Sigmoid colon (tissue), 6 donors: ENCODE measurements at regions not wholly inside any gene's neighbourhood (a gene's known extent, or its start where the extent isn't known, plus 50 kb on each side); places are given as distances from the start of the nearest gene placed in this dataset.
A peak's percentile ranks its signal among the peaks of the same experiment; 100 is the strongest.

Source experiments
- DNase-seq: peaks from one replicate; pipeline ENCODE4 v3.0.0-alpha.2; 2019
- H3K27ac ChIP-seq, 4 donors: fragments of 200-600 bp; sonication (generic); one replicate each; pipeline ENCODE4 v1.5.1; 2016 to 2019; ENCODE audit warnings: mild to moderate bottlenecking in 1 of 4
- H3K27me3 ChIP-seq, 3 donors: fragments of 200-600 bp; sonication (generic); one replicate each; pipeline ENCODE4 v1.5.1; 2019; ENCODE audit warnings: mild to moderate bottlenecking in 1 of 3
- H3K36me3 ChIP-seq, 4 donors: fragments of 200-600 bp; sonication (generic); one replicate each; pipeline ENCODE4 v1.5.1; 2016 to 2019
- H3K4me1 ChIP-seq, 4 donors: fragments of 200-600 bp; sonication (generic); one replicate each; pipeline ENCODE4 v1.5.1; 2017 to 2019
- H3K4me3 ChIP-seq, 4 donors: fragments of 200-600 bp; sonication (generic); one replicate each; pipeline ENCODE4 v1.5.1; 2017 to 2019; ENCODE audit warnings: mild to moderate bottlenecking in 2 of 4, moderate library complexity in 1 of 4
- H3K9me3 ChIP-seq, 4 donors: fragments of 200-600 bp in 3 of 4; sonication (generic) in 3 of 4; one replicate each; pipeline versions ENCODE4 v1.5.1 to v1.6.1; 2013 to 2019
- EP300 ChIP-seq, 4 donors: sonication (generic); formaldehyde crosslinking; IDR thresholded peaks; one replicate each; pipeline ENCODE4 v1.6.1; 2017; ENCODE audit warnings: antibody characterized with exemption in 4 of 4
- POLR2A ChIP-seq, 2 donors: fragments of 450-650 bp; IDR thresholded peaks; one replicate each; pipeline ENCODE4 v1.6.1; 2016; ENCODE audit warnings: antibody characterized with exemption in 2 of 2, mild to moderate bottlenecking in 2 of 2, moderate library complexity in 2 of 2
- POLR2AphosphoS5 ChIP-seq, 4 donors: sonication (generic); formaldehyde crosslinking; IDR thresholded peaks; one replicate each; pipeline ENCODE4 v1.6.1; 2017; ENCODE audit warnings: antibody characterized with exemption in 4 of 4
- WGBS, 2 donors: extraction: QIAGEN DNeasy Blood & Tissue Kit; methylation state at CpG; one replicate each; pipeline ENCODE4 v1.1.7; 2013; 5-methylcytosine and 5-hydroxymethylcytosine counted together
- intact Hi-C: fragments of 100-400 bp; cut with DNase I; formaldehyde crosslinking; loops from one replicate; pipeline ENCODE4 v1.15.1; 2023
- TF ChIP-seq, protein P1 (sequence below), 4 experiments: fragments of 450-650 bp in 3 of 4; fragments of 200-600 bp in 1 of 4; IDR thresholded peaks; one replicate each; pipeline ENCODE4 v1.5.1; 2016 to 2019; ENCODE audit warnings: antibody characterized with exemption in 4 of 4, mild to moderate bottlenecking in 3 of 4, moderate library complexity in 2 of 4
- donor health status: healthy with polysubstance abuse.
- donor health status: healthy.

DNA sequence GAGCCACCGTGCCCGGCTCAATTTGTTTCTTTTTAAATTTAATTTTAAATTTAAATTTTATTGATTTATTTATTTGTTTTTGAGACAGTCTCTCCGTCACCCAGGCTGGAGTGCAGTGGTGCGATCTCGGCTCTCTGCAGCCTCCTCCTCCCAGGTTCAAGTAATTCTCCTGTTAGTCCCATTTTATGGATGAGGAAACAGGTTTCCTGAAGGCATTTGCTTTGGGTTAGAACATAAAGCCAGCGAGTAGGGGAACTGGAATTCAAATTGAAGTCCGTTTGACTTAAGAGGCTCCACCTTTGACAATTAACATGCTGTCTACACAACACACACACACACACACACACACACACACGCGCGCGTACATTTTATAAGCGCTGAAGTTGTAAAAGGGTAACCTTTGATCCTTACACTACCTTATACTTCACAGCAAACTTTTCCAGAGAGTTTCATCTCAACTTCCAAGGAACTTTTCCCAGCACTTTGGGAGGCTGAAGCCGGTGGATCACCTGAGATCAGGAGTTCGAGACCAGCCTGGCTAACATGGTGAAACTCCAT lies 232.0 kb downstream of the BCAS1 start:
- Histone ChIP-seq H3K27ac (no peak overlapping the region), H3K27me3 (no peaks in the 10 kb centered on the region), H3K9me3 (no peaks in the 10 kb centered on the region), H3K4me1 (no peaks in the 10 kb centered on the region), H3K4me3 (no peak overlapping the region), H3K36me3 (no peaks in the 10 kb centered on the region)
- WGBS, 2 donors = 16 to 64% methylated on average over 14 of the region's 14 CpGs
- intact Hi-C loops = no loop called here
- DNase-seq = no peak
- no peak for TF ChIP-seq POLR2A (IDR thresholded peaks at IDR 0.05)
- TF ChIP-seq, protein P1, sequence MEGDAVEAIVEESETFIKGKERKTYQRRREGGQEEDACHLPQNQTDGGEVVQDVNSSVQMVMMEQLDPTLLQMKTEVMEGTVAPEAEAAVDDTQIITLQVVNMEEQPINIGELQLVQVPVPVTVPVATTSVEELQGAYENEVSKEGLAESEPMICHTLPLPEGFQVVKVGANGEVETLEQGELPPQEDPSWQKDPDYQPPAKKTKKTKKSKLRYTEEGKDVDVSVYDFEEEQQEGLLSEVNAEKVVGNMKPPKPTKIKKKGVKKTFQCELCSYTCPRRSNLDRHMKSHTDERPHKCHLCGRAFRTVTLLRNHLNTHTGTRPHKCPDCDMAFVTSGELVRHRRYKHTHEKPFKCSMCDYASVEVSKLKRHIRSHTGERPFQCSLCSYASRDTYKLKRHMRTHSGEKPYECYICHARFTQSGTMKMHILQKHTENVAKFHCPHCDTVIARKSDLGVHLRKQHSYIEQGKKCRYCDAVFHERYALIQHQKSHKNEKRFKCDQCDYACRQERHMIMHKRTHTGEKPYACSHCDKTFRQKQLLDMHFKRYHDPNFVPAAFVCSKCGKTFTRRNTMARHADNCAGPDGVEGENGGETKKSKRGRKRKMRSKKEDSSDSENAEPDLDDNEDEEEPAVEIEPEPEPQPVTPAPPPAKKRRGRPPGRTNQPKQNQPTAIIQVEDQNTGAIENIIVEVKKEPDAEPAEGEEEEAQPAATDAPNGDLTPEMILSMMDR (IDR thresholded peaks at IDR 0.05) = no peak
- no peak for TF ChIP-seq EP300 (IDR thresholded peaks at IDR 0.05)
- TF ChIP-seq POLR2AphosphoS5 (IDR thresholded peaks at IDR 0.05) = no peak

DNA sequence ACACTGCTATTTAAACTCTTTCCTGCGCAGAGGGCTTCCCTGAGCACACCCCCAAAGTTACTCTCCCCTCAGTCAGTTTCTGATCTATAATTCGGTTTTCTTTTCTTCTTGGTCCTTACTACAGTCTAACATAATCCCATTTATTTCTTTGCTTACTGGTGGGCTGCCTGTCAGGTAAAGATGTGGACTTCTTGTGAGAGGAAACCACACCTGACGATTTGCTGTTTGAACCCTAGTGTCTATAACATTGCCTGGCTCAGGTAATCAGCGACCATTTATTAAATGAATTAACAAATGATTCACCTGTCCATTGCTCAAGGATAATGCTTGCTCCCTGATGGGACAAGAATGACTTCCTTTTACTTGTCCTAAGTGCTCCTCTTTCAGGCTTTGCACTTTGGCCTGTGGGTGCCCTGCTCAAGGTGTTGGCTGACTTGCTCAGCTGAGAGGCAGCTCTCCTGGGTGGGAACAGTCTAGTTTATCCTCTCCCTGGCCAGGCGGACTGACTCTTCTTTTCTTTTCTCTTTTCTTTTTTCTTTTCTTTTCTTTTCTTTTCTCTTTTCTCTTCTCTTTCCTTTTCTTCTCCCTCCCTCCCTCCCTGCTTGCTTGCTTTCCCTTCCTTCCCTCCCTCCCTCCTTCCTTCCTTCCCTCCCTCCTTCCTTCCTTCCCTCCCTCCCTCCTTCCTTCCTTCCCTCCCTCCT lies 233.1 kb downstream of the BCAS1 start:
- WGBS, 2 donors = 42 to 77% methylated on average over 5 of the region's 5 CpGs
- TF ChIP-seq POLR2A (IDR thresholded peaks at IDR 0.05) (peak in 1 of 2 donors; percentile 2), POLR2AphosphoS5 (IDR thresholded peaks at IDR 0.05) (no peak)
- no peaks in the 10 kb centered on the region for H3K4me1 ChIP-seq
- intact Hi-C loops = no loop called here
- no peak overlapping the region for H3K27ac ChIP-seq
- H3K9me3 ChIP-seq = no peaks in the 10 kb centered on the region
- no peak for DNase-seq
- H3K36me3 ChIP-seq = no peaks in the 10 kb centered on the region
- H3K4me3 ChIP-seq = no peak overlapping the region
- no peaks in the 10 kb centered on the region for H3K27me3 ChIP-seq

DNA sequence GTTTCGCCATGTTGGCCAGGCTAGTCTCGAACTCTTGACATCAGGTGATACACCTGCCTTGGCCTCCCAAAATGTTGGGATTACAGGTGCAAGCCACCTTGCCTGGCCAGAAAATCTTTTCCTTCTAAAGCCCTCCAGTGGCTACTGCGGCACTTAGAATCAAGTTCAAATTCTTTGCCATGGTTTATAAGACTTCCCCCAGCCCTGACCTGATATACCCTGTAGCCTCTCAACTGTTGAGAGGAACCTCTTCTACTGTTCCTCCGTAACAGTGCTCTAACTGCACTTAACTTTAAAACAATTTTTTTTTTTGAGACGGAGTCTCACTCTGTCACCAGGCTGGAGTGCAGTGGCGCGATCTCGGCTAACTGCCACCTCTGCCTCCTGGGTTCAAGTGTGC lies 235.6 kb downstream of the BCAS1 start:
- WGBS, 2 donors = 91 to 96% methylated on average over 8 of the region's 8 CpGs
- no peaks in the 10 kb centered on the region for H3K9me3 ChIP-seq
- H3K27me3 ChIP-seq = no peaks in the 10 kb centered on the region
- no peak overlapping the region for H3K4me3 ChIP-seq
- H3K27ac ChIP-seq = no peak overlapping the region
- intact Hi-C loops = loop anchor here (5.0 kb wide), 1 partner anchor 83 kb away; no protein-coding TSS in a partner anchor
- no peak for TF ChIP-seq POLR2A (IDR thresholded peaks at IDR 0.05)
- no peak for TF ChIP-seq EP300 (IDR thresholded peaks at IDR 0.05)
- TF ChIP-seq POLR2AphosphoS5 (IDR thresholded peaks at IDR 0.05) = no peak
- TF ChIP-seq, protein P1 (IDR thresholded peaks at IDR 0.05) = no peak
- no peaks in the 10 kb centered on the region for H3K36me3 ChIP-seq
- no peak for DNase-seq
- peaks cover 0 to 12% (median 8%) of the 10 kb centered on the region in 4 donors for H3K4me1 ChIP-seq

DNA sequence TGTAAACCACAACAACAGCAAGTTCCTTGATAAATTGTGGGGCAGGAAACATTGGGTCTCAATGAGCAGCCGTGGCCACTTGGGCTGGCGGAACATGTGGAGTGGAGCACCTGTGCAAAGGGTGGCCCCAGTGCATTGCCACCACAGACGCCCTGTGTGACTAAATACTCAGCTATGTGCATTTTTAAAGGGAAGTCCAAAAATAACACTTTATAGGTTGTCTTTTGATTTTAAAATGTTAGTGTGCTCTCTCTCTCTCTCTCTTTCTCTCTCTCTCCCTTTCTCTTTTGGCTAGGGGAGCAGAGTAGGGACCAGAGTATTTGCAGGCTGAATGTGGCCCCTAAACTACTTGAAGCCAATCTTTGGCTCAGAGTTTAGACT lies 236.3 kb downstream of the BCAS1 start:
- intact Hi-C loops = loop anchor here (5.0 kb wide), 1 partner anchor 83 kb away; no protein-coding TSS in a partner anchor

More for the DNA sequence above, 236.3 kb downstream of the BCAS1 start:
- TF ChIP-seq, protein P1 (IDR thresholded peaks at IDR 0.05) = no peak
- TF ChIP-seq EP300 (IDR thresholded peaks at IDR 0.05) (no peak), POLR2AphosphoS5 (IDR thresholded peaks at IDR 0.05) (no peak), POLR2A (IDR thresholded peaks at IDR 0.05) (no peak)
- peaks cover 0 to 19% (median 12%) of the 10 kb centered on the region in 4 donors for H3K4me1 ChIP-seq
- WGBS, 2 donors = 63 to 86% methylated on average over 3 of the region's 3 CpGs
- no peaks in the 10 kb centered on the region for H3K9me3 ChIP-seq
- DNase-seq = no peak
- no peaks in the 10 kb centered on the region for H3K27me3 ChIP-seq
- no peak overlapping the region for H3K27ac ChIP-seq
- no peak overlapping the region for H3K4me3 ChIP-seq
- H3K36me3 ChIP-seq = no peaks in the 10 kb centered on the region
